HG02970 (cell line): ENCODE measurements at regions not wholly inside any gene's neighbourhood (a gene's known extent, or its start where the extent isn't known, plus 50 kb on each side); places are given as distances from the start of the nearest gene placed in this dataset.
"Not testable (repeated sequence)": the region's sequence is repeated elsewhere in the genome, so short reads cannot be mapped to it uniquely, and the experiment has no call there.

Experiments
- ATAC-seq: cut with Tn5 transposase; IDR thresholded peaks from one replicate; pipeline ENCODE4 v1.9.1; 2021; ENCODE audit warnings: mild to moderate bottlenecking, moderate library complexity, moderate number of reproducible peaks; ENCODE audit not compliant: unreplicated experiment, low FRiP score

DNA sequence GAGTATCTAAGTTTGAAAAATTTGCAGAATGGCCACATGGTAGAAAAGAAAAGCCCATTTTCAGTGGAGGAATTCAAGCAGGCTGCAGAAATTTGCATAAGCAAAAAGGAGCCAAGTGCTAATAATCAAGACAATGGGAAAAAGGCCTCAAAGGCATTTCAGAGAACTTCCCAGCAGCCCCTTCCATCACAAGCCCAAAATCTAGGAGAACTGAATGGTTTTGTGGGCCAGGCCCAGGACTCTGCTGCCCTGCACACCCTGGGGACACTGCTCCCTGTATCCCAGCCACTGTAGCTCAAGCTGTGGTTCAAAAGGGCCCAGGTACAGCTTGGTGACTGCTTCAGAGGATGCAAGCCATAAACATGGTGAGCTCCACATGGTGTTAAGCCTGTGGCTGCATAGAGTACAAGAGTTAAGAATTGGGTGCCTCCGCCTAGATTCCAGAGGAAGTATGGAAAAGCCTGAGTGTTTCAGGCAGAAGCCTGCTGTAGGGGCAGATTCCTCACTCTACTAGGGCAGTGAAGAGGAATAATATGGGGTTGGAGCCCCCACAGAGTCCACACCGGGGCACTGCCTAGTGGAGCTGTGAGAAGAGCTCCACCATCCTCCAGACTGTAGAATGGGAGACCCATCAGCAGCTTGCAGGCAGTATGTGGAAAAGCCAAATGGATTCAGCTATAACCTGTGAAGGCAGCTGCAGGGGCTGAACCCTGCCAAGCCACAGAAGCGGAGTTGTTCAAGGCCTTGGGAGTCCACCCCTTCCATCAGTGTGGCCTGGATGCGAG lies 720.7 kb upstream of the CTNND2 start:
- ATAC-seq, result no peak

DNA sequence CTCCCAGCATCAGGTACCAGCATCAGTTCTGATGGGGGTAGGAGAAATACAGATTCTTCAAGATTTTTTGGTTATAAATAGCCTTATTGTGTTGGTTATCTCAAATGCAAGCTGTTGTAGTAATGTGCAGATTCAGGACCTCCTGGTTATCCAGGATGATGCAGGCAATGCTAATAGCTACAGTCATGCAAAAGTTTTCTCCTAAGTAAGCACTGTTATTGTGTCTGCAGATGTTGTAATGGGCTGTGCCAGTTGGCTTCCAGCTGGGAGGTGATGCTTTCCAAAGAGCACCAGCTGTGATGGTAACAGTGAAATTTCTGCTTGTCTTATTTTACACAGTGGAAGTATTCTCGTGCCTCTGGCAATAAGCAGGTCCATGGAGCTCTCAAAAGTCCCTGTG lies 719.2 kb upstream of the CTNND2 start:
- ATAC-seq, result no peak

- ATAC-seq, result no peak
Measured at GRCh38 chr5:12616093-12616492, 711.8 kb upstream of the CTNND2 start.

- no peak for ATAC-seq
Measured at GRCh38 chr5:12615141-12615820, 711.0 kb upstream of the CTNND2 start.

DNA sequence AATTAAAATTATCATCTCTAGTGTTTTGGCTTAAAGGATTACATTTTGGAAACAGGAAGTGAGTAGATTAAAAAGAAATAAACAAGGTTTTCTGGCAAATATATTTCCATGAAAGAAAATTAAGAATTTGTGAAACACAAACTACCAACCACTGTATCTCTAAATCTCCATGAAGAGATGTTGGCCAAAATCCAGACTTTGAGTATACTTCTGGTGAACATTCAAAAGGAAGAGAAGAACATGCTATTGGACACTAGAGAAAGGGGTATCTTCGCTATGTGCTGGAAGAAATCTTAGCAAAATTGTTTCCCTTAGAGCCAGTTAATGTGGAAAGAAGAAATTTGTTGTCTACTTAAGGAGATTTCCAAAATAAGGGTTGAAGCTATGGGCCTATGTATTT lies 710.4 kb upstream of the CTNND2 start:
- ATAC-seq, result no peak

DNA sequence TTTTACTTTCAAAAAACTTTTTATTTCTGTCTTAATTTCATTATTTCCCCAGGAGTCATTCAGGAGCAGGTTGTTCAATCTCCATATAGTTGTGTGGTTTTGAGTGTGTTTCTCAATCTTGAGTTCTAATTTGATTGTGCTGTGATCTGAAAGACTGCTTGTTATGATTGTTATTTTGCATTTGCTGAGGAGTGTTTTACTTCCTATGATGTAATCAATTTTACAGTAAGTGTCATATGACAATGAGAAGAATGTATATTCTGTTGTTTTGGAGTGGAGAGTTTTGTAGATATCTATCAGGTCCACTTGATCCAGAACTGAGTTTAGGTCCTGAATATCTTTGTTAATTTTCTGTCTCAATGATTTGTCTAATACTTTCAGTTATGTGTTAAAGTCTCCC lies 706.9 kb upstream of the CTNND2 start:
- ATAC-seq, result no peak

DNA sequence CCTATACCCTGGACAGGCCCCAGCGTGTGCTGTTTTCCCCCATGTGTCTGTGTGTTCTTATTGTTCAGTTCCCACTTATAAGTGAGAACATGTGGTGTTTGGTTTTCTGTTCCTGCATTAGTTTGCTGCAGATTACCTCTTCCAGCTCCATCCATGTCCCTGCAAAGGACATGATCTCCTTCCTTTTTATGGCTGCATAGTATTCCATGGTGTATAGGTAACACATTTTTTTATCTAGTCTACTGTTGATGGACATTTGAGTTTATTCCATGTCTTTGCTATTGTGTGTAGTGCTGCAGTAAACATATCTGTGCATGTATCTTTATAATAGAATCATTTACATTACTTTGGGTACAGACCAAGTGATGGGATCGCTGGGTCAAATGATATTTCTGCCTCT lies 703.6 kb upstream of the CTNND2 start:
- ATAC-seq, result not testable (repeated sequence)

DNA sequence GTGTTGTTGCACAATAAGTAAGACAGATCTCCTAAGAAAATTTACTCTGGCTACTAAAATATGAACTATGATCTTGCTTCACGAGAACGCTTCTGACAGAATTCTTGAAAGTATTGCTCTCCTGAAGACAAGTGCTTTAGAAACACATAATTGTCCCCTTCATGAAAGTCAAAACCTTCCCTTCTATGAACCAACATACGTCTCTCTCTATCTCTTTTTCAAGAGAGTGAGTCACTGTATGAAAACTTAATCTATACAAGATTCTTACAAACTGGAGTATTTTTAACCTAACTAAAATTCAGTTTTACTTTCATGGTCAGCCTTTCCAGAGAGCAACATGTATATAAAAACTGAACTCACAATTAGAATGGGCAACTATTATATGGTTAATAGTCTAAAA lies 688.0 kb upstream of the CTNND2 start:
- ATAC-seq, result no peak

DNA sequence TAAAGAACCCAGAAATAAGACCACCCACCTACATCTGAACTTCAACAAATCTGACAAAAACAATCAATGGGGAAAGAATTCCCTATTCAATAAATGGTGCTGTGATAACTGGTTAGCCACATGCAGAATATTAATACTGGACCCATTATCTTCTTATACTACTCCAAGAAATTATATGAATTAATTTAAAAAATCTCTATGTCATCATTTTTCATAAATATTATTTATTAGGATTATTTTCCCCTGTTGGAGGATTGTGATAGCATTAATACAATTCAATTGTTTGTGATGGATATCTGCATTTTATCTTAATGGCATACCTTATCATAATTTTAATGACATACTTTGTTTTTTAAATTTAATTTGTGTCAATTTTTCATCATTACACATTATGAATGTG lies 682.2 kb upstream of the CTNND2 start:
- no peak for ATAC-seq

DNA sequence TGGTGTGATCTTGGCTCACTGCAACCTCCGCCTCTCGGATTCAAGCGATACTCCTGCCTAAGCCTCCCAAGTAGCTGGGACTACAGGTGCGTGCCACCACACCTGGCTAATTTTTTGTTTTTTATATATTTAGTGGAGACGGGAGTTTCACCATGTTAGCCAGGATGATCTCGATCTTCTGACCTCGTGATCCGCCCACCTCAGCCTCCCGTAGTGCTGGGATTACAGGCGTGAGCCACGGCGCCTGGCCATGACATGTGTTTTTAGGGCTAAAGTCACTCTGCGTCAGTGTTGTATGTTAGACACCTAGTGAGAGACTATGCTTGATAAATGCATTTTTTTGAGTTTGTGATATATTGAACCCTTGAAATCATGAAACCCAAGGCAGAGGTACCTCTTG lies 674.6 kb upstream of the CTNND2 start:
- ATAC-seq, result not testable (repeated sequence)

- ATAC-seq, result not testable (repeated sequence)
Measured at GRCh38 chr5:12576953-12577352, 672.7 kb upstream of the CTNND2 start.

GRCh38 chr5:12574298-12575093 lies 670.2 kb upstream of the CTNND2 start:
- not testable (repeated sequence) for ATAC-seq

DNA sequence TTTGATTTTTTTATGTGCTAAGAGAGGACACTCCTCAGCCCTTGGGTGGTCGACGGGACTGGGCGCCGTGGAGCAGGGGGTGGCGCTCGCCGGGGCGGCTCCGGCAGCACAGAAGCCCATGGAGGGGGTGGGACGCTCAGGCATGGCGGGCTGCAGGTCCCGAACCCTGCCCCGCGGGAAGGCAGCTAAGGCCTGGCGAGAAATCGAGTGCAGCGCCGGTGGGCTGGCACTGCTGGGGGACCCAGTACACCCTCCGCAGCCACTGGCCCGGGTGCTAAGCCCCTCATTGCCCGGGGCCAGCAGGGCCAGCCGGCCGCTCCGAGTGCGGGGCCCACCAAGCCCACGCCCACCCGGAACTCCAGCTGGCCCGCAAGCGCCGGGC lies 669.7 kb upstream of the CTNND2 start:
- ATAC-seq, result not testable (repeated sequence)

DNA sequence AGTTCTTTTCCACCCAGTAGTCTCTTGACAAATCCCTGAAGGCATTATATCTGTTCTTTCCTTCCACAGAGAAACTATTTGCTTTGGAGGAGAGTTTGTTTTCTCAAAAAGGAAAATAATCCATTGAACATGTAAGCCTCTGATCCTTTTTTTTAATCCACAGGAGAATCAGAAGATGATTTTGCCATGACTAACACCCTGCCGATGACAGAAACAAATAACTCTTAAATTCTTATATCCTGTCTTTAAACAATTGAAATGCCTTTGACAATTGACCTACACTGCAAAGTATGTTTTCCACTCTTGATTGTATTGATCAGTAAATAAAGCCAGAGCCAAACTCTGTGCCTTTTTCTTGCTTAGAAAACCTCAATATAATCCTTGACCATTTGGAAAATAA lies 666.4 kb upstream of the CTNND2 start:
- ATAC-seq, result no peak

- no peak for ATAC-seq
Measured at GRCh38 chr5:12566441-12566840, 662.2 kb upstream of the CTNND2 start.

DNA sequence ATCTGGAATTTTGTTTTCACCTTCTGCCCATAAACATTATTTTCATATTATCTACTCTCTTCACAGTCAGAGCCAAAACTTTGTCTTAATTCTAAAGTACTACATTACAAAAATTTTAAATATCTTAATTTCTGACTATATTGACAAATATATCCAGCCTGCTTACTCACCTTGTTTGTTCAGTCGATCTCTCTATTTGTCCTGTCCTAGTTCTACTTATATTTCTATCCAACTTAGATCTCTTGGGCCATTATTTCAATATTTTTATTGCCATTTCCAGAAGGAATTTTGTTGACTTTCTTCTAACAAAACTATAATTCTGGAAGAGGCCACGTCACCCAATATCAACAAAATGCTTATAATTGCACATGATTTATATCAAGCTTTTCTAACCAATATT lies 652.8 kb upstream of the CTNND2 start:
- no peak for ATAC-seq

GRCh38 chr5:12526113-12526512 lies 621.9 kb upstream of the CTNND2 start:
- no peak for ATAC-seq

- no peak for ATAC-seq
Measured at GRCh38 chr5:12522116-12522515, 617.9 kb upstream of the CTNND2 start.

- ATAC-seq, result not testable (repeated sequence)
Measured at GRCh38 chr5:12504983-12505382, 600.7 kb upstream of the CTNND2 start.

DNA sequence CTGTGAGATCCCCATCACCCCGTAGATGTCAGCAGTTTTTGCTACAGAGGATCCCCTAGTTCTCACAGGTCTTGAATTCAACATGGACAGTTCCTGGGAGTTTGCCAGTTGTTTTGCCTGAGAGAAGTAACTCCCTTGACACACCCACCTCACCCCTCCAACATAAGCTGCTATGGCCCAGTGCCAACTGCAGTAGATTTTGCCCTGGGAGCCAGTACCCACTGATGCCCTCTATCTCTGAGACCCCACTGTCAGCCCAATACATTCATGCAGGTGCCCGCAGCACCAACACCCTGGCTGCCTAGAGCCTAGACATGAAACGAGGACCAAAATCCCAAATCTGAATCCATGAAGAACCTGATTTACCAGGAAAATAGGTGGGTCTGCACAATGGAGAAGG lies 583.9 kb upstream of the CTNND2 start:
- ATAC-seq, result no peak

- ATAC-seq, result no peak
Measured at GRCh38 chr5:12480487-12480886, 576.2 kb upstream of the CTNND2 start.
